Endodermal cell (in vitro differentiated cells): ENCODE measurements at regions not wholly inside any gene's neighbourhood (a gene's known extent, or its start where the extent isn't known, plus 50 kb on each side); places are given as distances from the start of the nearest gene placed in this dataset.

ENCODE experiments used
- DNase-seq: peaks from one replicate; pipeline ENCODE4 v3.0.0-alpha.2; 2017
- H3K27ac ChIP-seq: 2 replicates; pipeline ENCODE4 v1.5.1; 2013; ENCODE audit warnings: mild to moderate bottlenecking, low read depth, low read length, moderate library complexity
- H3K27me3 ChIP-seq: 2 replicates; pipeline ENCODE4 v1.6.1; 2013; ENCODE audit warnings: mild to moderate bottlenecking, low read length, moderate library complexity; ENCODE audit not compliant: insufficient read depth, control insufficient read depth, poor library complexity, severe bottlenecking
- H3K36me3 ChIP-seq: 2 replicates; pipeline ENCODE4 v1.7.0; 2013; ENCODE audit warnings: mild to moderate bottlenecking, low read length, moderate library complexity; ENCODE audit not compliant: control insufficient read depth, insufficient read depth
- H3K4me1 ChIP-seq: one replicate; pipeline ENCODE4 v1.7.0; 2013; ENCODE audit warnings: low read length; ENCODE audit not compliant: control insufficient read depth, insufficient read depth
- H3K4me3 ChIP-seq: 2 replicates; pipeline ENCODE4 v1.5.1; 2013; ENCODE audit warnings: mild to moderate bottlenecking, low read length, moderate library complexity
- H3K9ac ChIP-seq: 2 replicates; pipeline ENCODE4 v1.6.1; 2013; ENCODE audit warnings: mild to moderate bottlenecking, low read length, moderate library complexity; ENCODE audit not compliant: poor library complexity, severe bottlenecking; ENCODE audit errors: extremely low read depth
- H3K9me3 ChIP-seq: 2 replicates; pipeline ENCODE4 v1.6.1; 2013; ENCODE audit warnings: mild to moderate bottlenecking, low read length, moderate library complexity; ENCODE audit not compliant: control insufficient read depth
- H3K27ac Mint-ChIP-seq: 2 replicates; pipeline ENCODE4 v1.8.0; 2020; ENCODE audit warnings: mixed read lengths
- H3K27me3 Mint-ChIP-seq: 2 replicates; pipeline ENCODE4 v1.8.0; 2021; ENCODE audit warnings: mild to moderate bottlenecking, mixed read lengths; ENCODE audit not compliant: insufficient read depth
- H3K36me3 Mint-ChIP-seq: 2 replicates; pipeline ENCODE4 v1.8.0; 2020; ENCODE audit warnings: low read depth, mixed read lengths
- H3K4me1 Mint-ChIP-seq: 2 replicates; pipeline ENCODE4 v1.8.0; 2020; ENCODE audit warnings: mixed read lengths
- H3K4me3 Mint-ChIP-seq: 2 replicates; pipeline ENCODE4 v1.8.0; 2020; ENCODE audit warnings: mild to moderate bottlenecking, moderate library complexity, mixed read lengths
- H3K9me3 Mint-ChIP-seq: 2 replicates; pipeline ENCODE4 v1.8.0; 2020; ENCODE audit warnings: mild to moderate bottlenecking, mixed read lengths
- CTCF ChIP-seq: fragments of 200-600 bp; sonication (generic); conservative IDR thresholded peaks from 2 replicates; pipeline ENCODE4 v1.5.0; 2021; ENCODE audit warnings: antibody characterized with exemption, mild to moderate bottlenecking
- WGBS, 2 experiments: methylation state at CpG; one replicate each; pipeline versions ENCODE4 v1.1.5 to v1.1.7; 2013; ENCODE audit warnings: missing lambda C conversion rate in 2 of 2, mixed read lengths in 1 of 2; ENCODE audit not compliant: insufficient coverage in 1 of 2, insufficient read length in 1 of 2; 5-methylcytosine and 5-hydroxymethylcytosine counted together

- Histone ChIP-seq H3K4me3 (no peak overlapping the region), H3K4me1 (no peaks in the 10 kb centered on the region), H3K9me3 (no peaks in the 10 kb centered on the region), H3K27me3 (no peaks in the 10 kb centered on the region), H3K36me3 (no peaks in the 10 kb centered on the region), H3K27ac (no peak overlapping the region), H3K9ac (no peak overlapping the region)
- WGBS, 2 experiments = 75% methylated on average over 1 of the region's 1 CpG; no CpG with 5 or more reads in 1 of the 2 experiments
- H3K4me1 Mint-ChIP-seq = no peaks in the 10 kb centered on the region
- H3K27me3 Mint-ChIP-seq = no peaks in the 10 kb centered on the region
- no peaks in the 10 kb centered on the region for H3K36me3 Mint-ChIP-seq
- DNase-seq = no peak
- H3K9me3 Mint-ChIP-seq = no peaks in the 10 kb centered on the region
- no peak overlapping the region for H3K4me3 Mint-ChIP-seq
- no peak for TF ChIP-seq CTCF
- H3K27ac Mint-ChIP-seq = no peak overlapping the region
Observed at GRCh38 chr6:77290798-77291197, 172.5 kb downstream of the HTR1B start.

GRCh38 chr6:77286541-77286940 lies 176.8 kb downstream of the HTR1B start:
- TF ChIP-seq CTCF = no peak
- H3K27ac ChIP-seq = no peak overlapping the region
- H3K27me3 ChIP-seq = no peaks in the 10 kb centered on the region
- no peak for DNase-seq
- Mint-ChIP-seq H3K4me1 (no peaks in the 10 kb centered on the region), H3K27ac (no peak overlapping the region), H3K36me3 (peaks cover 7% of the 10 kb centered on the region), H3K27me3 (no peaks in the 10 kb centered on the region), H3K9me3 (peaks cover 5% of the 10 kb centered on the region), H3K4me3 (no peak overlapping the region)
- no peaks in the 10 kb centered on the region for H3K9me3 ChIP-seq
- H3K4me3 ChIP-seq = no peak overlapping the region
- H3K9ac ChIP-seq = no peak overlapping the region
- WGBS, 2 experiments = 89% methylated on average over 2 of the region's 3 CpGs; no CpG with 5 or more reads in 1 of the 2 experiments
- no peaks in the 10 kb centered on the region for H3K36me3 ChIP-seq
- H3K4me1 ChIP-seq = no peaks in the 10 kb centered on the region

GRCh38 chr6:77273929-77274328 lies 189.4 kb downstream of the HTR1B start:
- Histone ChIP-seq H3K27me3 (no peaks in the 10 kb centered on the region), H3K36me3 (no peaks in the 10 kb centered on the region), H3K9me3 (peaks cover 33% of the 10 kb centered on the region), H3K4me3 (no peak overlapping the region), H3K27ac (no peak overlapping the region), H3K4me1 (no peaks in the 10 kb centered on the region), H3K9ac (no peak overlapping the region)
- peaks cover 6% of the 10 kb centered on the region for H3K9me3 Mint-ChIP-seq
- H3K27me3 Mint-ChIP-seq = no peaks in the 10 kb centered on the region
- H3K4me1 Mint-ChIP-seq = no peaks in the 10 kb centered on the region
- 67 to 71% methylated on average over 2 of the region's 2 CpGs for WGBS, 2 experiments
- H3K4me3 Mint-ChIP-seq = no peak overlapping the region
- no peak for TF ChIP-seq CTCF
- DNase-seq = no peak
- no peak overlapping the region for H3K27ac Mint-ChIP-seq
- H3K36me3 Mint-ChIP-seq = peaks cover 7% of the 10 kb centered on the region
